K562 (cell line): ENCODE measurements at regions not wholly inside any gene's neighbourhood (a gene's known extent, or its start where the extent isn't known, plus 50 kb on each side); places are given as distances from the start of the nearest gene placed in this dataset.

ENCODE experiments used
- CBX3 ChIP-seq, 2 experiments: IDR thresholded peaks; 1 replicate in 1 of 2; 2 replicates in 1 of 2; pipeline ENCODE4 v1.6.1; 2012; ENCODE audit warnings: inconsistent platforms in 2 of 2, low read length in 2 of 2, borderline replicate concordance in 1 of 2, control low read depth in 1 of 2
- CEBPB ChIP-seq: fragments of 450-650 bp; IDR thresholded peaks from 2 replicates; pipeline ENCODE4 v1.6.1; 2016; ENCODE audit warnings: missing genetic modification characterization, missing compliant biosample characterization
- CHD1 ChIP-seq: fragments of 200-600 bp; sonication (generic); IDR thresholded peaks from one replicate; pipeline ENCODE4 v1.6.1; 2012; ENCODE audit warnings: mild to moderate bottlenecking, moderate library complexity, low read length, inconsistent platforms
- CREB1 ChIP-seq, 2 experiments: sonication (generic) in 1 of 2; formaldehyde crosslinking in 1 of 2; IDR thresholded peaks; 2 replicates each; pipeline versions ENCODE4 v1.6.1 to v1.8.0; 2012 to 2022; ENCODE audit warnings: inconsistent platforms in 1 of 2, mild to moderate bottlenecking in 1 of 2, missing genetic modification reagents in 1 of 2, moderate library complexity in 1 of 2
- HDAC6 ChIP-seq: IDR thresholded peaks from 2 replicates; pipeline ENCODE4 v1.6.1; 2012; ENCODE audit warnings: low read depth, mild to moderate bottlenecking, control low read depth, inconsistent platforms, low read length, moderate library complexity
- MAFF ChIP-seq: IDR thresholded peaks from 2 replicates; pipeline ENCODE4 v1.6.1; 2012; ENCODE audit warnings: low read length, improper control_type of control experiment
- RNF219 ChIP-seq: fragments of 250-450 bp; sonication (Bioruptor Pico); IDR thresholded peaks from 2 replicates; pipeline ENCODE4 v1.5.0; 2022; ENCODE audit warnings: mild to moderate bottlenecking
- ZC3H11A ChIP-seq: IDR thresholded peaks from 2 replicates; pipeline ENCODE4 v1.6.1; 2012; ENCODE audit warnings: low read depth, low read length, improper control_type of control experiment
- ZNF175 ChIP-seq: fragments of 200-800 bp; sonication (Bioruptor generic); IDR thresholded peaks from 2 replicates; pipeline ENCODE4 v1.6.1; 2016; ENCODE audit warnings: low read depth, mild to moderate bottlenecking, missing genetic modification characterization, missing compliant biosample characterization
- TF ChIP-seq, protein P1 (sequence below), 3 experiments: IDR thresholded peaks in 2 of 3; conservative IDR thresholded peaks in 1 of 3; 2 replicates each; pipeline ENCODE4 v1.5.1; 2011 to 2012; ENCODE audit warnings: low read length in 3 of 3, mild to moderate bottlenecking in 3 of 3, control low read depth in 2 of 3, improper control_type of control experiment in 1 of 3, inconsistent platforms in 1 of 3, low read depth in 1 of 3, mixed read lengths in 1 of 3, moderate library complexity in 1 of 3; ENCODE audit not compliant: insufficient read depth in 2 of 3
- TF ChIP-seq, protein P2 (sequence below), 2 experiments: fragments of 450-650 bp in 1 of 2; sonication (generic) in 1 of 2; formaldehyde crosslinking in 1 of 2; IDR thresholded peaks in 1 of 2; conservative IDR thresholded peaks in 1 of 2; 2 replicates each; pipeline versions ENCODE4 v1.6.1 to v1.8.1; 2016 to 2023; ENCODE audit warnings: mild to moderate bottlenecking in 2 of 2, moderate library complexity in 2 of 2, inconsistent platforms in 1 of 2, missing genetic modification reagents in 1 of 2
- TF ChIP-seq, protein P3 (sequence below): fragments of 200-800 bp; sonication (Bioruptor generic); IDR thresholded peaks from 2 replicates; pipeline ENCODE4 v1.6.1; 2017; ENCODE audit warnings: missing genetic modification characterization, missing compliant biosample characterization
- TF ChIP-seq, protein P4 (sequence below): conservative IDR thresholded peaks from 2 replicates; pipeline ENCODE4 v1.6.1; 2011; ENCODE audit warnings: low read depth, mild to moderate bottlenecking, low read length; ENCODE audit not compliant: control insufficient read depth

DNA sequence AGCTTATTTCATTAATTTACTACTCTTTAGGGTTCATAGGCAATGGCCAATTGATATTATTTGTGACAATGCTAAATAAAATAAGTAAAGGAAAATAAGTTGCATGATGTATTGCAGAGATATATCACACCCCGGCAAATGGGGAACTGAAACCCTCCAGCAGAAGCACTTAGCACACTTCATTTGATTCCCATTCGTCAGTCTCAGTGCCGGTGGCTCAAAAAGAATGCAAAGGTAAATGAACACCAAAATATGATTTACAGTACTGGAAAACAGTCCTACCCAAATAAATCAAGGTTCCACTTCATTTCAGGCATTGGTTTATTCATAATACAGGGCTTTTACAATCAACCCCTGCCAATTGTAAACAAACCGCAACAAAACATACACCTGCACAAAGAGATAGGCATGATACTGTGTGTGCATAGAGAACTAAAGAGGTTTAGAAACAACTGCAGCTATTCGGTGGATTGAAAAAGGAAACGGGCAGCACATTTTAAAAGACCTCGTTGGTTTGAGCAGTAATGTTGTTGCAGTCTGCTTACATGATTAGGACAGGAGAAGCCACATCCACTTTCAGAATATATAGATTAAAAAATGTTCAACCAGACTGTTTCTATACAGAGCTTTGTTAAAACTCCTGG lies 1019.2 kb downstream of the TTLL7 start:
- no peak for TF ChIP-seq CREB1 (IDR thresholded peaks at IDR 0.05)
- TF ChIP-seq CREB1 (CRISPR knock-in tag; IDR thresholded peaks at IDR 0.05), result no peak
- no peak for TF ChIP-seq CBX3 (IDR thresholded peaks at IDR 0.05; ENCODE audit: borderline replicate concordance in 1 of 2, low read length in 2 of 2)
- TF ChIP-seq ZNF175 (CRISPR knock-in tag), result no peak
- TF ChIP-seq CEBPB (tag), result no peak
- no peak for TF ChIP-seq RNF219
- TF ChIP-seq, protein P1, sequence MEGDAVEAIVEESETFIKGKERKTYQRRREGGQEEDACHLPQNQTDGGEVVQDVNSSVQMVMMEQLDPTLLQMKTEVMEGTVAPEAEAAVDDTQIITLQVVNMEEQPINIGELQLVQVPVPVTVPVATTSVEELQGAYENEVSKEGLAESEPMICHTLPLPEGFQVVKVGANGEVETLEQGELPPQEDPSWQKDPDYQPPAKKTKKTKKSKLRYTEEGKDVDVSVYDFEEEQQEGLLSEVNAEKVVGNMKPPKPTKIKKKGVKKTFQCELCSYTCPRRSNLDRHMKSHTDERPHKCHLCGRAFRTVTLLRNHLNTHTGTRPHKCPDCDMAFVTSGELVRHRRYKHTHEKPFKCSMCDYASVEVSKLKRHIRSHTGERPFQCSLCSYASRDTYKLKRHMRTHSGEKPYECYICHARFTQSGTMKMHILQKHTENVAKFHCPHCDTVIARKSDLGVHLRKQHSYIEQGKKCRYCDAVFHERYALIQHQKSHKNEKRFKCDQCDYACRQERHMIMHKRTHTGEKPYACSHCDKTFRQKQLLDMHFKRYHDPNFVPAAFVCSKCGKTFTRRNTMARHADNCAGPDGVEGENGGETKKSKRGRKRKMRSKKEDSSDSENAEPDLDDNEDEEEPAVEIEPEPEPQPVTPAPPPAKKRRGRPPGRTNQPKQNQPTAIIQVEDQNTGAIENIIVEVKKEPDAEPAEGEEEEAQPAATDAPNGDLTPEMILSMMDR (IDR thresholded peaks at IDR 0.05 in 2 of 3, conservative IDR thresholded peaks at IDR 0.05 in 1 of 3; ENCODE audit: insufficient read depth in 2 of 3, low read depth in 1 of 3, low read length in 3 of 3), result no peak
- TF ChIP-seq, protein P2, sequence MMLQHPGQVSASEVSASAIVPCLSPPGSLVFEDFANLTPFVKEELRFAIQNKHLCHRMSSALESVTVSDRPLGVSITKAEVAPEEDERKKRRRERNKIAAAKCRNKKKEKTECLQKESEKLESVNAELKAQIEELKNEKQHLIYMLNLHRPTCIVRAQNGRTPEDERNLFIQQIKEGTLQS (IDR thresholded peaks at IDR 0.05), result no peak
- TF ChIP-seq, protein P2 (CRISPR knock-in tag; conservative IDR thresholded peaks at IDR 0.05), result no peak
- TF ChIP-seq ZC3H11A, result no peak
- TF ChIP-seq, protein P3, sequence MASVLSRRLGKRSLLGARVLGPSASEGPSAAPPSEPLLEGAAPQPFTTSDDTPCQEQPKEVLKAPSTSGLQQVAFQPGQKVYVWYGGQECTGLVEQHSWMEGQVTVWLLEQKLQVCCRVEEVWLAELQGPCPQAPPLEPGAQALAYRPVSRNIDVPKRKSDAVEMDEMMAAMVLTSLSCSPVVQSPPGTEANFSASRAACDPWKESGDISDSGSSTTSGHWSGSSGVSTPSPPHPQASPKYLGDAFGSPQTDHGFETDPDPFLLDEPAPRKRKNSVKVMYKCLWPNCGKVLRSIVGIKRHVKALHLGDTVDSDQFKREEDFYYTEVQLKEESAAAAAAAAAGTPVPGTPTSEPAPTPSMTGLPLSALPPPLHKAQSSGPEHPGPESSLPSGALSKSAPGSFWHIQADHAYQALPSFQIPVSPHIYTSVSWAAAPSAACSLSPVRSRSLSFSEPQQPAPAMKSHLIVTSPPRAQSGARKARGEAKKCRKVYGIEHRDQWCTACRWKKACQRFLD (CRISPR knock-in tag), result no peak
- TF ChIP-seq HDAC6, result no peak
- no peak for TF ChIP-seq MAFF
- no peak for TF ChIP-seq CHD1
- TF ChIP-seq, protein P4, sequence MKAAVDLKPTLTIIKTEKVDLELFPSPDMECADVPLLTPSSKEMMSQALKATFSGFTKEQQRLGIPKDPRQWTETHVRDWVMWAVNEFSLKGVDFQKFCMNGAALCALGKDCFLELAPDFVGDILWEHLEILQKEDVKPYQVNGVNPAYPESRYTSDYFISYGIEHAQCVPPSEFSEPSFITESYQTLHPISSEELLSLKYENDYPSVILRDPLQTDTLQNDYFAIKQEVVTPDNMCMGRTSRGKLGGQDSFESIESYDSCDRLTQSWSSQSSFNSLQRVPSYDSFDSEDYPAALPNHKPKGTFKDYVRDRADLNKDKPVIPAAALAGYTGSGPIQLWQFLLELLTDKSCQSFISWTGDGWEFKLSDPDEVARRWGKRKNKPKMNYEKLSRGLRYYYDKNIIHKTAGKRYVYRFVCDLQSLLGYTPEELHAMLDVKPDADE, result no peak
